Neuronal stem cell (in vitro differentiated cells): ENCODE measurements at regions not wholly inside any gene's neighbourhood (a gene's known extent, or its start where the extent isn't known, plus 50 kb on each side); places are given as distances from the start of the nearest gene placed in this dataset.

Experiments used
- DNase-seq: peaks from one replicate; pipeline ENCODE4 v3.0.0-alpha.2; 2013; ENCODE audit warnings: low spot score
- H2AFZ ChIP-seq: one replicate; pipeline ENCODE4 v1.6.1; 2013; ENCODE audit warnings: mild to moderate bottlenecking, low read length, inconsistent platforms
- H2AK5ac ChIP-seq: 2 replicates; pipeline ENCODE4 v1.6.1; 2013; ENCODE audit warnings: low read depth, mild to moderate bottlenecking, inconsistent platforms, low read length, moderate library complexity, mixed read lengths
- H2BK120ac ChIP-seq: 2 replicates; pipeline ENCODE4 v1.6.1; 2013; ENCODE audit warnings: low read depth, mild to moderate bottlenecking, inconsistent platforms, low read length, moderate library complexity, mixed read lengths
- H2BK12ac ChIP-seq: one replicate; pipeline ENCODE4 v1.6.1; 2013; ENCODE audit warnings: low read length, inconsistent platforms
- H2BK15ac ChIP-seq: 2 replicates; pipeline ENCODE4 v1.6.1; 2013; ENCODE audit warnings: mild to moderate bottlenecking, low read length, inconsistent platforms, mixed read lengths
- H2BK5ac ChIP-seq: one replicate; pipeline ENCODE4 v1.6.1; 2013; ENCODE audit warnings: inconsistent platforms, mild to moderate bottlenecking, low read length, moderate library complexity
- H3K14ac ChIP-seq: one replicate; pipeline ENCODE4 v1.6.1; 2013; ENCODE audit warnings: low read length, inconsistent platforms
- H3K18ac ChIP-seq: 2 replicates; pipeline ENCODE4 v1.6.1; 2013; ENCODE audit warnings: low read length, inconsistent platforms
- H3K23ac ChIP-seq: 2 replicates; pipeline ENCODE4 v1.6.1; 2013; ENCODE audit warnings: low read depth, mild to moderate bottlenecking, mixed read lengths, low read length, inconsistent platforms; ENCODE audit not compliant: poor library complexity
- H3K27ac ChIP-seq: replicated peaks from 3 replicates; pipeline ENCODE4 v1.5.1; 2013; ENCODE audit warnings: low read length, inconsistent platforms
- H3K27me3 ChIP-seq, 3 experiments: 2 replicates each; pipeline ENCODE4 v1.6.1; 2013; ENCODE audit warnings: low read length in 3 of 3, mild to moderate bottlenecking in 2 of 3, inconsistent platforms in 1 of 3, low read depth in 1 of 3, mixed read lengths in 1 of 3, moderate library complexity in 1 of 3; ENCODE audit not compliant: control insufficient read depth in 3 of 3, insufficient read depth in 3 of 3
- H3K36me3 ChIP-seq, 2 donors: replicated peaks in 1 of 2; 2 replicates each; pipeline ENCODE4 v1.6.1; 2013; ENCODE audit warnings: low read length in 2 of 2; ENCODE audit not compliant: control insufficient read depth in 2 of 2, insufficient read depth in 2 of 2
- H3K4ac ChIP-seq: 2 replicates; pipeline ENCODE4 v1.6.1; 2013; ENCODE audit warnings: inconsistent platforms, mild to moderate bottlenecking, low read length, moderate library complexity
- H3K4me1 ChIP-seq, 2 donors: 1 replicate in 1 of 2; 2 replicates in 1 of 2; pipeline ENCODE4 v1.6.1; 2013; ENCODE audit warnings: low read length in 2 of 2, low read depth in 1 of 2; ENCODE audit not compliant: control insufficient read depth in 2 of 2, insufficient read depth in 1 of 2
- H3K4me2 ChIP-seq: one replicate; pipeline ENCODE4 v1.6.1; 2013; ENCODE audit warnings: mild to moderate bottlenecking, low read length, inconsistent platforms; ENCODE audit not compliant: insufficient read depth, poor library complexity, severe bottlenecking
- H3K4me3 ChIP-seq, 2 donors: 2 replicates each; pipeline ENCODE4 v1.5.1; 2013; ENCODE audit warnings: low read length in 2 of 2, mild to moderate bottlenecking in 2 of 2, inconsistent platforms in 1 of 2, moderate library complexity in 1 of 2
- H3K79me1 ChIP-seq: one replicate; pipeline ENCODE4 v1.6.1; 2013; ENCODE audit warnings: low read depth, mild to moderate bottlenecking, inconsistent platforms, low read length, moderate library complexity
- H3K9ac ChIP-seq: one replicate; pipeline ENCODE4 v1.6.1; 2013; ENCODE audit warnings: mild to moderate bottlenecking, low read depth, low read length, inconsistent platforms; ENCODE audit not compliant: poor library complexity
- H3K9me3 ChIP-seq, 2 donors: replicated peaks in 1 of 2; 2 replicates each; pipeline versions ENCODE3 to v1.6.1; 2013; ENCODE audit warnings: low read length in 2 of 2, mild to moderate bottlenecking in 2 of 2, inconsistent platforms in 1 of 2, low read depth in 1 of 2, mixed read lengths in 1 of 2, moderate library complexity in 1 of 2; ENCODE audit not compliant: control insufficient read depth in 2 of 2, insufficient read depth in 1 of 2
- H4K8ac ChIP-seq: one replicate; pipeline ENCODE4 v1.6.1; 2013; ENCODE audit warnings: low read depth, mild to moderate bottlenecking, inconsistent platforms, low read length, moderate library complexity
- H4K91ac ChIP-seq: one replicate; pipeline ENCODE4 v1.6.1; 2013; ENCODE audit warnings: low read length, low read depth, mild to moderate bottlenecking, inconsistent platforms; ENCODE audit not compliant: poor library complexity
- WGBS, 2 donors: extraction: QIAGEN DNeasy Blood & Tissue Kit; methylation state at CpG; one replicate each; pipeline ENCODE4 v1.1.7; 2013; ENCODE audit warnings: missing lambda C conversion rate in 2 of 2, mixed read lengths in 1 of 2; ENCODE audit not compliant: insufficient read length in 2 of 2, insufficient replicate concordance in 1 of 2; ENCODE audit errors: extremely low coverage in 2 of 2; 5-methylcytosine and 5-hydroxymethylcytosine counted together

DNA sequence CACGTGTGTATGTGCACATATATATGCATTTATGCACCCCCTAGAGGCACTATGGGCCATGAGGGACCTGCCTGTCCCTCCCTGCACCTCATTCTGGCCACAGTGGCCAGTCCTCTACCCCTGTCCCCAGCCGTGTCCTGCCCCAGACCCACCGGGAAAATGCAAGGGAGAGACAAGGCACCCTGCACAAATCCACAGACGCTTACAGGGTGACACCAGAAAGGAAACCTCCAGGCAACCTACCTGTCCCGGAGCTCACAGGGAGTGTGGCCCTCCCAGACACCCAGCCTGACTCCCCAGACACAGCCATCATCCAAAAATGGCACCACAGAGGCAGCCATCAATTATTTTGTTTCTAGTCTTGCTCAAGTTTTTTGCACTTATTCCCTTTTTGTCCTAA, 440.4 kb downstream of the SOX9 start:
- Histone ChIP-seq H2BK12ac (no peak overlapping the region), H2AFZ (no peak overlapping the region), H3K4me2 (no peak overlapping the region), H3K79me1 (no peaks in the 10 kb centered on the region), H3K9ac (no peak overlapping the region), H3K36me3 (no peaks in the 10 kb centered on the region), H2BK5ac (no peak overlapping the region), H3K23ac (no peak overlapping the region), H3K18ac (peak overlapping the region; percentile 20), H3K27me3 (no peaks in the 10 kb centered on the region), H4K8ac (no peak overlapping the region), H3K14ac (no peak overlapping the region), H3K4ac (no peak overlapping the region), H3K9me3 (no peaks in the 10 kb centered on the region), H3K4me1 (peaks cover 0 to 10% of the 10 kb centered on the region in 2 donors), H3K4me3 (no peak overlapping the region), H4K91ac (no peak overlapping the region), H3K27ac (no peak overlapping the region), H2BK120ac (no peak overlapping the region), H2AK5ac (peak overlapping the region; percentile 30), H2BK15ac (no peak overlapping the region)
- WGBS, 2 donors: no CpG with 5 or more reads among the region's 5 CpGs
- DNase-seq: no peak

DNA sequence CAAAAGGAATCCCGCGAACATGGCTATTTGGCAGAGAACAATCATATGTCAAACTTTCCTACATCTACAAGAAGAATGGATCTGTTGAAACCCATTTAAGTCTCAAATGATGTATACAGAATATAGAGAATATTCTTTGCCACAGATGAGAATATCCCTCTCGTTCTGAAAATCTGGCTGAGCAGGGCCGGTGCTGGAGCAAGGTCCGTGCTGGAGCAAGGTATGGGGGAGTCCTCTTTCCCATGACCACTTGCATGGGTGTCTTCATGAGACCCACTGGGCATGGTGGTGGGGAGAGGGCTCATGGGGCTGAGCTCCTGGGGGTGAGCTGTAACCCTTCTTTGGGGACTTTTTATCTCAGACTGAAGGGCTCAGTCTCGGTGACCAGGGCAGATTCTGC, 440.9 kb downstream of the SOX9 start:
- H3K27me3 ChIP-seq: no peaks in the 10 kb centered on the region
- no CpG with 5 or more reads among the region's 6 CpGs for WGBS, 2 donors
- no peak overlapping the region for H3K27ac ChIP-seq
- H3K14ac ChIP-seq: no peak overlapping the region
- H3K4ac ChIP-seq: no peak overlapping the region
- H3K9ac ChIP-seq: no peak overlapping the region
- H3K36me3 ChIP-seq: no peaks in the 10 kb centered on the region
- no peak overlapping the region for H3K4me3 ChIP-seq
- H3K23ac ChIP-seq: no peak overlapping the region
- no peak overlapping the region for H4K91ac ChIP-seq
- no peaks in the 10 kb centered on the region for H3K9me3 ChIP-seq
- H2AK5ac ChIP-seq: no peak overlapping the region
- no peaks in the 10 kb centered on the region for H3K79me1 ChIP-seq
- no peak overlapping the region for H2BK12ac ChIP-seq
- no peak overlapping the region for H3K18ac ChIP-seq
- H2BK15ac ChIP-seq: no peak overlapping the region
- no peak for DNase-seq
- peaks cover 0 to 10% of the 10 kb centered on the region in 2 donors for H3K4me1 ChIP-seq
- H2AFZ ChIP-seq: no peak overlapping the region
- H3K4me2 ChIP-seq: no peak overlapping the region
- no peak overlapping the region for H2BK120ac ChIP-seq
- H2BK5ac ChIP-seq: no peak overlapping the region
- H4K8ac ChIP-seq: no peak overlapping the region

DNA sequence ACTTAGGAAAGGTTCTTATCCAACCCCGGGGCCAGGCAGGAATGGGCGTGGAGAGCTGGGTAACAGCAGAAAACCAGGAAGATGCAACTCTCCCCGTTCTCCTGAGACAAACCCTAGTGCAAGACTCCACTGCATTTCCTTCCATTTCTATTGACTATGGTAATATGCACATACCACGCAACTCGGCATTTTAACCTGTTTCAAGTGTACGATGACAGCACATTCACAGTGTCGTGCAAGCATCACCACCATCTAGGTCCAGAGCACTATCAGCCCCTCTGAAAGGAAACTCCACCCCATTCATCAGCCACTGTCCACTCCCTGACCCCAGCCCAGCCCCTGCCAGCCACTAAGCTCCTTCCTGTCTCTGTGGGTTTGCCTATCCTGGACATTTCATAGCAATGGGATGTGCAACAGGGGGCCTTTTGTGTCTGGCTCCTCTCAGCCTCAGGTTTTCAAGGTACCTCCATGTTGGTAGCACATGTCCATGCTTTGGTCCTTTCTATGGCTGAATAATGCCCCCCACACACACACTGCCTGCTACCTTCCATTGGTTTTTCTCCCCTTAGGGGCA, 441.9 kb downstream of the SOX9 start:
- peak overlapping the region in 1 of 2 donors; percentile 42 for H3K4me3 ChIP-seq
- peaks cover 0 to 18% of the 10 kb centered on the region in 2 donors for H3K4me1 ChIP-seq
- H3K18ac ChIP-seq: no peak overlapping the region
- H3K9ac ChIP-seq: no peak overlapping the region
- no peak overlapping the region for H3K23ac ChIP-seq
- H3K4me2 ChIP-seq: no peak overlapping the region
- no CpG with 5 or more reads among the region's 7 CpGs for WGBS, 2 donors
- H4K91ac ChIP-seq: no peak overlapping the region
- H3K79me1 ChIP-seq: no peaks in the 10 kb centered on the region
- no peaks in the 10 kb centered on the region for H3K27me3 ChIP-seq
- no peak overlapping the region for H4K8ac ChIP-seq
- no peak overlapping the region for H3K27ac ChIP-seq
- H3K14ac ChIP-seq: no peak overlapping the region
- DNase-seq: no peak
- H2BK12ac ChIP-seq: peak overlapping the region; percentile 17
- no peak overlapping the region for H3K4ac ChIP-seq
- H2AFZ ChIP-seq: no peak overlapping the region
- no peaks in the 10 kb centered on the region for H3K36me3 ChIP-seq
- H3K9me3 ChIP-seq: no peaks in the 10 kb centered on the region
- no peak overlapping the region for H2BK120ac ChIP-seq
- H2AK5ac ChIP-seq: no peak overlapping the region
- peak overlapping the region; percentile 44 for H2BK15ac ChIP-seq
- H2BK5ac ChIP-seq: no peak overlapping the region

DNA sequence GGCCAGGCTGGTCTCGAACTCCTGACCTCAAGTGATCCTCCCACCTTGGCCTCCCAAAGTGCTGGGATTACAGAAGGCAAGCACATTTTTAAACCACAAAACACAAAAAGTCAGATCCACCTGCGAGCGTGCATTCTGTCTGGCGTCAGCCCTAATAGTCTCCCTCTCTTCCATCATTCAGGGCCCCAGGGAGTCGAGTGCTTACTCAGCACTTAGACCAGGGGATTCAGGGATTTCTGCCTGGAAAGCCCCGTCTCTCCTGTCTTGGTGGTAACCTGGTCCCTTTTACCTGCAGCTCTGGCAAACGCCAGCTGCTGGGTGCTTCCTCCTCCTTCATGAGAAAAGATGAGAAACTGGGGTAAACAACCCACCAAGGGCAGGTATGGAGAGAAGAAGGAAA, 443.1 kb downstream of the SOX9 start:
- no peak for DNase-seq
- Histone ChIP-seq H2BK12ac (no peak overlapping the region), H2AFZ (no peak overlapping the region), H3K4me2 (no peak overlapping the region), H4K91ac (no peak overlapping the region), H2BK120ac (no peak overlapping the region), H2BK5ac (no peak overlapping the region), H3K9ac (no peak overlapping the region), H3K36me3 (no peaks in the 10 kb centered on the region), H3K79me1 (no peaks in the 10 kb centered on the region), H3K27me3 (no peaks in the 10 kb centered on the region), H3K23ac (no peak overlapping the region), H2BK15ac (no peak overlapping the region), H3K27ac (no peak overlapping the region), H3K4me3 (no peak overlapping the region), H3K9me3 (no peaks in the 10 kb centered on the region), H3K14ac (no peak overlapping the region), H4K8ac (no peak overlapping the region), H2AK5ac (no peak overlapping the region), H3K18ac (no peak overlapping the region), H3K4me1 (peaks cover 0 to 25% of the 10 kb centered on the region in 2 donors), H3K4ac (no peak overlapping the region)
- WGBS, 2 donors: no CpG with 5 or more reads among the region's 7 CpGs
